SK-N-SH (cell line): ENCODE measurements at regions not wholly inside any gene's neighbourhood (a gene's known extent, or its start where the extent isn't known, plus 50 kb on each side); places are given as distances from the start of the nearest gene placed in this dataset.

ENCODE experiments used
- CHD2 ChIP-seq: fragments of 150-350 bp; IDR thresholded peaks from 2 replicates; pipeline ENCODE4 v1.6.1; 2018; ENCODE audit warnings: low read length; ENCODE audit not compliant: partially characterized antibody
- CTCF ChIP-seq: fragments of 200-600 bp; sonication (generic); IDR thresholded peaks from 2 replicates; pipeline ENCODE4 v1.6.1; 2017; ENCODE audit warnings: antibody characterized with exemption, mild to moderate bottlenecking, moderate library complexity
- EP300 ChIP-seq, 2 experiments: IDR thresholded peaks; 2 replicates each; pipeline versions ENCODE4 v1.4.0 to v1.6.1; 2012; ENCODE audit warnings: borderline replicate concordance in 1 of 2, low read depth in 1 of 2, low read length in 1 of 2
- MAX ChIP-seq: IDR thresholded peaks from 2 replicates; pipeline ENCODE4 v1.4.0; 2012; ENCODE audit warnings: low read depth
- PBX3 ChIP-seq: IDR thresholded peaks from 2 replicates; pipeline ENCODE4; 2012
- POLR2AphosphoS5 ChIP-seq: IDR thresholded peaks from 2 replicates; pipeline ENCODE4 v1.6.1; 2012; ENCODE audit warnings: low read depth, low read length
- REST ChIP-seq: IDR thresholded peaks from 2 replicates; pipeline ENCODE4 v1.6.1; 2012; ENCODE audit warnings: mild to moderate bottlenecking, low read depth, low read length, moderate library complexity
- TAF1 ChIP-seq: IDR thresholded peaks from 2 replicates; pipeline ENCODE4 v1.6.1; 2012; ENCODE audit warnings: low read depth, mild to moderate bottlenecking, low read length, moderate library complexity, borderline replicate concordance
- TCF12 ChIP-seq: IDR thresholded peaks from 2 replicates; pipeline ENCODE4 v1.4.0; 2012
- USF1 ChIP-seq: IDR thresholded peaks from 2 replicates; pipeline ENCODE4 v1.4.0; 2012; ENCODE audit warnings: low read depth, borderline replicate concordance
- YY1 ChIP-seq: IDR thresholded peaks from 2 replicates; pipeline ENCODE4 v1.4.0; 2012; ENCODE audit warnings: low read depth, mild to moderate bottlenecking
- ZBTB33 ChIP-seq: IDR thresholded peaks from 2 replicates; pipeline ENCODE4 v1.4.0; 2012; ENCODE audit warnings: low read depth, borderline replicate concordance

GRCh38 chr11:87767615-87768014, 407.6 kb downstream of the RAB38 start:
- TF ChIP-seq CTCF, result no peak
- TF ChIP-seq YY1, result no peak
- TF ChIP-seq MAX, result no peak
- no peak for TF ChIP-seq CHD2
- TF ChIP-seq USF1, result no peak
- TF ChIP-seq POLR2AphosphoS5, result no peak
- no peak for TF ChIP-seq ZBTB33
- TF ChIP-seq TAF1, result no peak
- no peak for TF ChIP-seq PBX3
- no peak for TF ChIP-seq TCF12
- no peak for TF ChIP-seq REST
- no peak for TF ChIP-seq EP300 (IDR thresholded peaks at IDR 0.05; ENCODE audit: borderline replicate concordance in 1 of 2, low read depth in 1 of 2, low read length in 1 of 2)
